ENCODE measurements at regions not wholly inside any gene's neighbourhood (a gene's known extent, or its start where the extent isn't known, plus 50 kb on each side); places are given as distances from the start of the nearest gene placed in this dataset.

DNA sequence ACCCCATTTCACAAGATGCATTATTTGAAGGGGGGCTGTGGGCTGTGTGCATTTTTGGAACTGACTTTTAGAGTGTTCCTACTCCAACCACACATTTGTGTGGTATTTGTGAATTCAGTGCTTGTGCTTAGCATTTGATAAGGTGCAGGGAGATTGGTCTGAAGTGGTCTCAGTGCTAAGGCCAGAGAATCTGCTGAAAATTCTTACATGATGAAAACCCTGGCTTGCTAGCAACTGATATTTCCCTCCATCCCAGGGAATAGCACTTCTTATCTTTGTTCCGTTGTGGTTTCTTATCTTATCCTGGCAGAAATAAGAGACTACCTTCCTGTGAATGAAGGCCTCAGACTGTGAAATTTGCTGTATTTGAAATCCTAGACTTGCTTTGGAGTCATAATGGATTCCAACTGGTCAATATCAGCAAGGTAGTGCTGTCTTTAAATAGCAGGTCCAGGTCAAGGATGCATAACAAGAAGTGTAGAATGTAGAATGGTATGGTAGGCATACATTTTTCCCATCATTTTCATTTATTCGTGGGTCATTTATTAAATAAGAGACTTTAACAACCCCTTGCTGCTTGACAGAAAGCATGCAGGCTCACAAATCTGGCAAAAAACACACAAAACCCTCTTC, 986.9 kb downstream of the REEP3 start:
- TF ChIP-seq, protein P1, sequence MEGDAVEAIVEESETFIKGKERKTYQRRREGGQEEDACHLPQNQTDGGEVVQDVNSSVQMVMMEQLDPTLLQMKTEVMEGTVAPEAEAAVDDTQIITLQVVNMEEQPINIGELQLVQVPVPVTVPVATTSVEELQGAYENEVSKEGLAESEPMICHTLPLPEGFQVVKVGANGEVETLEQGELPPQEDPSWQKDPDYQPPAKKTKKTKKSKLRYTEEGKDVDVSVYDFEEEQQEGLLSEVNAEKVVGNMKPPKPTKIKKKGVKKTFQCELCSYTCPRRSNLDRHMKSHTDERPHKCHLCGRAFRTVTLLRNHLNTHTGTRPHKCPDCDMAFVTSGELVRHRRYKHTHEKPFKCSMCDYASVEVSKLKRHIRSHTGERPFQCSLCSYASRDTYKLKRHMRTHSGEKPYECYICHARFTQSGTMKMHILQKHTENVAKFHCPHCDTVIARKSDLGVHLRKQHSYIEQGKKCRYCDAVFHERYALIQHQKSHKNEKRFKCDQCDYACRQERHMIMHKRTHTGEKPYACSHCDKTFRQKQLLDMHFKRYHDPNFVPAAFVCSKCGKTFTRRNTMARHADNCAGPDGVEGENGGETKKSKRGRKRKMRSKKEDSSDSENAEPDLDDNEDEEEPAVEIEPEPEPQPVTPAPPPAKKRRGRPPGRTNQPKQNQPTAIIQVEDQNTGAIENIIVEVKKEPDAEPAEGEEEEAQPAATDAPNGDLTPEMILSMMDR (conservative IDR thresholded peaks at IDR 0.05; ENCODE audit: low read depth, low read length) = no peak
- DNase-seq (ENCODE audit: low read depth) = peak; percentile 2
- H3K4me3 ChIP-seq (ENCODE audit: low read depth, low read length) = no peak overlapping the region

DNA sequence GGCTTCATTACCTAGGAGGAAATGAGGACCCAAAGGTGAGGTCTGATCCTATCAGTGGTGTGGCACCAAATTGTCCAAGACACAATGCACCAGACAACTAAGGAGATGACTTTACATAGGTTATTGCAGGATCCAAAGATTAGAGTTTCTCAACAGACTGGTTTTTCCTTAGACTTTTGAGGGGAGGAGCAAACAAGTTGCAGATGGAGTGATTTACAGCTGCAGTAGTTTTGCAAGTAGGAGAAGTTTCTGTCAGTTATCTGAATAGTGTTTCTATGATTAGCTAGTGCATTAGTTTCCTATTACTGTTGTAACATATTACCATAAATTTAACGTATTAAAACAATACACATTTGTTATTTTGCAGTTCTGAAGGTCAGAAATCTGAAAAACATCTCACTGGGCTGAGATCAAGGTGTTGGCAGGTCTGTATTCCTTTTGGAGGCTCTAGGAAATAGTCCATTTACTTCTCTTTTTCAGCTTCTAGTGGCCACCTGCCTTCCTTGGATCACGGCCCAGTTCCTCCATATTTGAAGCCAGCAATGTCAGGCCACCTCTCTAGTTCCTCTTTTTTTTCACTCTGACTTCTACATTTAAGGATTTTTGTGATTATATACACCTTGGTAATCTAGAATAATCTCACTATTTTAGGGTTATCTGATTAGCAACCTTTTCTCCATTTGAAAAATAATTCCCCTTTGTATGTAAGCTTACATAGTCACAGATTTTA, 994.9 kb downstream of the REEP3 start:
- H3K4me3 ChIP-seq (ENCODE audit: low read depth, low read length) = no peak overlapping the region
- no peak for DNase-seq (ENCODE audit: low read depth)
- TF ChIP-seq, protein P1 (conservative IDR thresholded peaks at IDR 0.05; ENCODE audit: low read depth, low read length) = no peak

DNA sequence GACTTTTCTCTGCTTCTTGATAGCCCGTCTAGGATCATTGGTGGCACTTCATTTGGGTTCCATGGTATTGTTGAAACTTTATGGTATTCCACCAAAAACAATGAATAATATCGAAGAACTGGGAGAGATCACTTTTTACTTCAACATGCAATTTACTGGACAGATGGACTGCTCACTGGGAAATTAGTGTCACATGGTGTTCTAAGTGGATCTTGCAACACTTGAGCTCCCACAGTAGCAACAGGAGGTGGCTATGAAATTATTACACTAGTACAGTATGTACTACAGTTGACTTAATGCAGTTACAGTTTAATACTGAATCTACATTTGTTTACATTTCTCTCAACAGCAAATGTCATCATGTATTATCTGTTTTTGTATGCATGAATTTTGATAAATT, 997.3 kb downstream of the REEP3 start:
- TF ChIP-seq, protein P1 (conservative IDR thresholded peaks at IDR 0.05; ENCODE audit: low read depth, low read length) = no peak
- no peak overlapping the region for H3K4me3 ChIP-seq (ENCODE audit: low read depth, low read length)
- DNase-seq (ENCODE audit: low read depth) = no peak

DNA sequence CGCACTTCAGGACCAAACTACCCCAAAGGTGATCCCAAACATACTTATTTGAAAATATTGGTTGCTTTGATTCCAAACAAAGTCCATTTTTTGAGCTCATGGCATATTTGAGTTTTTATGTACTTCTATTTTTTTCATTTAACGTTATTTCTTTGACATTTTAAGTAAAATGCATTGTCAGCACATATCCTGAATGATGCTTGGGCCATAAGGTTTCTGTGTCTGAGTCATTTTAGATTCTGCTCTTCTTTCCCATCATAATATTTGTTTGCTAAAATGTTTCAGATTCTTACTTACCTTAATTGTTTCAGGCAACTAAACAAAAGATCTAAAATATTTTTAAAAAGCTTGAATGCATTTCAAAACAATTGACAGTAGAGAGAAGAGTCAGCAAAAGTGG, 998.2 kb downstream of the REEP3 start:
- DNase-seq (ENCODE audit: low read depth) = no peak
- no peak overlapping the region for H3K4me3 ChIP-seq (ENCODE audit: low read depth, low read length)

DNA sequence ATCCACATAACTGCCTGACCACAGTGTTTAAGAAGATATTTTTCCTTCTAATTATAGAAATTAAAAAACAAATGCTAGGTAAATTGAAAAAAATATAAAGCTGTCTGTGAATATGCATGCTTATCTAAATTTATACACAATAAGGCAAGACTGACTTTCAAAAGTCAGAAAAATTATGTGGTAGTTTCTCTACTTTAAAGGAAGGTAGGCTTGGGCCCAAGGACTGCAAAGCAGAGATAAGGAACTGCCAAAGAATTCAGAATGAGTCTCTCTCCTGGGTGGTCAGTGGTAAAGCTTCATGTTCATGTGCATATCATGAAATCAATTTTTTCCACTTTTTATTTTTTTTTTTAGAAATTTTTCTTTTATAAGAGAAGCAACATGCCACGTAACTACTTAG, 998.6 kb downstream of the REEP3 start:
- DNase-seq (ENCODE audit: low read depth) = no peak
- H3K4me3 ChIP-seq (ENCODE audit: low read depth, low read length) = no peak overlapping the region
- TF ChIP-seq, protein P1 (conservative IDR thresholded peaks at IDR 0.05; ENCODE audit: low read depth, low read length) = no peak

More for the DNA sequence above, 998.2 kb downstream of the REEP3 start:
- TF ChIP-seq, protein P1 (conservative IDR thresholded peaks at IDR 0.05; ENCODE audit: low read depth, low read length) = no peak

DNA sequence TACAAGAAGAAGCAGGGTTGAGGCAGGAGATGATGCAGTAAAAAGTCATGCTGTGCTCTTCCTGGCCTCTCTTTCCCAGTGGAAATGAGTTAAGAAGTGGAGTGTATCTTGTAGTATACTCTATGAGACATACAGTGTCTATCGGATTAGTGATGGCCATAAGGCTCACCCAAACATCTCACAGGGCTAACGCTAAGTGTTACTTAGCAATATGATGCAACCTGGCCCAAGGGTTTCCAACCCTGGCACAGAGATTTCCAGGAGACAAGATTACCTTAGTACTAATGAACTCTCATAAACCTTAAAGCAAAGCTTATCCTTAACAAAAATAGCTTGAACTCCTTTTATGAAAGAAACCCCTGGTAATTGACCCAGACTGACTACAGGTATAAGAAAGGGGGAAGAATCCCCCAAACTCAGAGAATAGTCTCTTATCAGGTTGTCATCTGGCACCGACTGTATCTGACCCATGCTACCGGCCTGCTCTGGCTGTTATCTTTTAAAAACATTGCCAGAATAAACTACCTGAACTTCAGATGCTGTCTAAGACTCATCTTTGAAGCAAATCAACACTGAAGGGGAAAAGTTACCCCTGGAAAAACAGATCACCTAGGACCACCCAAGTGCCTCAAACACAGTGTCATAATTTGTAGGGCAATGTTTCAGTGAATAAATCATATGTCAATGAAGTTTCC, 1002.0 kb downstream of the REEP3 start:
- TF ChIP-seq, protein P1 (conservative IDR thresholded peaks at IDR 0.05; ENCODE audit: low read depth, low read length) = no peak
- no peak for DNase-seq (ENCODE audit: low read depth)
- H3K4me3 ChIP-seq (ENCODE audit: low read depth, low read length) = no peak overlapping the region

All from choroid plexus epithelial cell (primary cell).